K562 (cell line): ENCODE measurements at regions not wholly inside any gene's neighbourhood (a gene's known extent, or its start where the extent isn't known, plus 50 kb on each side); places are given as distances from the start of the nearest gene placed in this dataset.

Experiments
- CHAMP1 ChIP-seq: fragments of 450-650 bp; IDR thresholded peaks from 2 replicates; pipeline ENCODE4 v1.6.1; 2016; ENCODE audit warnings: mild to moderate bottlenecking
- DEAF1 ChIP-seq: fragments of 450-650 bp; formaldehyde crosslinking; IDR thresholded peaks from 2 replicates; pipeline ENCODE4 v1.4.0; 2020; ENCODE audit warnings: mild to moderate bottlenecking, moderate library complexity
- DPF2 ChIP-seq: fragments of 450-650 bp; IDR thresholded peaks from 2 replicates; pipeline ENCODE4 v1.6.1; 2016
- ESRRB ChIP-seq: fragments of 250-450 bp; sonication (Bioruptor Pico); IDR thresholded peaks from 2 replicates; pipeline ENCODE4 v1.5.0; 2020; ENCODE audit warnings: mild to moderate bottlenecking, moderate library complexity, borderline replicate concordance
- FOSL1 ChIP-seq: fragments of 200-800 bp; sonication (Bioruptor generic); conservative IDR thresholded peaks from 2 replicates; pipeline ENCODE4 v1.6.1; 2016; ENCODE audit warnings: missing genetic modification characterization, missing compliant biosample characterization
- FOXK2 ChIP-seq, 2 experiments: fragments of 450-650 bp; IDR thresholded peaks in 1 of 2; conservative IDR thresholded peaks in 1 of 2; 2 replicates each; pipeline ENCODE4 v1.6.1; 2016; ENCODE audit warnings: low read depth in 2 of 2, mild to moderate bottlenecking in 1 of 2
- HDAC6 ChIP-seq: IDR thresholded peaks from 2 replicates; pipeline ENCODE4 v1.6.1; 2012; ENCODE audit warnings: low read depth, mild to moderate bottlenecking, control low read depth, inconsistent platforms, low read length, moderate library complexity
- MCM2 ChIP-seq: fragments of 450-650 bp; IDR thresholded peaks from 2 replicates; pipeline ENCODE4 v1.6.1; 2017; ENCODE audit warnings: low read depth, mild to moderate bottlenecking
- MITF ChIP-seq: IDR thresholded peaks from 2 replicates; pipeline ENCODE4 v1.6.1; 2014; ENCODE audit warnings: antibody characterized with exemption
- MYC ChIP-seq, 2 experiments: fragments of 250-450 bp in 1 of 2; sonication (Bioruptor Pico) in 1 of 2; IDR thresholded peaks; 2 replicates each; pipeline versions ENCODE4 v1.5.1 to v1.6.1; 2012 to 2021; ENCODE audit warnings: low read depth in 2 of 2, borderline replicate concordance in 1 of 2, improper control_type of control experiment in 1 of 2, low read length in 1 of 2, mild to moderate bottlenecking in 1 of 2, moderate library complexity in 1 of 2
- PBX2 ChIP-seq, 2 experiments: IDR thresholded peaks in 1 of 2; conservative IDR thresholded peaks in 1 of 2; 2 replicates each; pipeline ENCODE4 v1.6.1; 2016; ENCODE audit warnings: low read depth in 2 of 2, mild to moderate bottlenecking in 1 of 2, missing compliant biosample characterization in 1 of 2, missing genetic modification characterization in 1 of 2, moderate library complexity in 1 of 2
- SMAD3 ChIP-seq: fragments of 450-650 bp; formaldehyde crosslinking; conservative IDR thresholded peaks from 2 replicates; pipeline ENCODE4 v1.4.0; 2020; ENCODE audit warnings: mild to moderate bottlenecking
- TAF9B ChIP-seq: fragments of 450-650 bp; IDR thresholded peaks from 2 replicates; pipeline ENCODE4 v1.6.1; 2018; ENCODE audit warnings: mild to moderate bottlenecking; ENCODE audit not compliant: partially characterized antibody
- TOE1 ChIP-seq, 2 experiments: fragments of 450-650 bp in 1 of 2; sonication (generic) in 1 of 2; formaldehyde crosslinking in 1 of 2; IDR thresholded peaks; 2 replicates each; pipeline versions ENCODE4 v1.7.1 to v1.8.0; 2016 to 2022; ENCODE audit warnings: borderline replicate concordance in 2 of 2, mild to moderate bottlenecking in 2 of 2, antibody characterized with exemption in 1 of 2, inconsistent platforms in 1 of 2, low read depth in 1 of 2, missing genetic modification reagents in 1 of 2, moderate library complexity in 1 of 2
- ZNF239 ChIP-seq: fragments of 250-450 bp; sonication (Bioruptor Pico); IDR thresholded peaks from 2 replicates; pipeline ENCODE4 v1.4.0; 2020; ENCODE audit warnings: mild to moderate bottlenecking
- ZSCAN29 ChIP-seq: fragments of 450-650 bp; IDR thresholded peaks from 2 replicates; pipeline ENCODE4 v1.6.1; 2017

- TF ChIP-seq DEAF1 (CRISPR knock-in tag) (no peak), TAF9B (peak; percentile 21), TOE1 (IDR thresholded peaks at IDR 0.05; ENCODE audit: borderline replicate concordance) (no peak), TOE1 (CRISPR knock-in tag; IDR thresholded peaks at IDR 0.05; ENCODE audit: borderline replicate concordance, low read depth) (no peak), PBX2 (CRISPR knock-in tag; IDR thresholded peaks at IDR 0.05; ENCODE audit: low read depth) (no peak), PBX2 (tag; conservative IDR thresholded peaks at IDR 0.05; ENCODE audit: low read depth) (no peak), HDAC6 (no peak), SMAD3 (CRISPR knock-in tag) (no peak), MYC (IDR thresholded peaks at IDR 0.05; ENCODE audit: low read depth, low read length) (no peak), MYC (CRISPR knock-in tag; IDR thresholded peaks at IDR 0.05; ENCODE audit: borderline replicate concordance, low read depth) (no peak), FOXK2 (conservative IDR thresholded peaks at IDR 0.05 in 1 of 2, IDR thresholded peaks at IDR 0.05 in 1 of 2; ENCODE audit: low read depth in 2 of 2) (no peak), ZSCAN29 (no peak), DPF2 (peak; percentile 87), CHAMP1 (peak; percentile 72; the same call in 1 of the 2 replicates), MITF (no peak), ESRRB (no peak), ZNF239 (CRISPR knock-in tag) (no peak), MCM2 (no peak), FOSL1 (tag) (peak; percentile 90)
These were observed 73.1 kb upstream of the UCN3 start (continued) for GRCh38 chr10:5291501-5292195.
